H9 (cell line): ENCODE measurements at regions not wholly inside any gene's neighbourhood (a gene's known extent, or its start where the extent isn't known, plus 50 kb on each side); places are given as distances from the start of the nearest gene placed in this dataset.
A peak's percentile ranks its signal among the peaks of the same experiment; 100 is the strongest.

Source experiments
- DNase-seq: peaks from one replicate; pipeline ENCODE4 v3.0.0-alpha.2; 2017
- H2AFZ ChIP-seq: one replicate; pipeline ENCODE4 v1.6.1; 2013; ENCODE audit warnings: mild to moderate bottlenecking, low read length, control low read depth, moderate library complexity
- H2AK5ac ChIP-seq: 2 replicates; pipeline ENCODE4 v1.6.1; 2013; ENCODE audit warnings: low read length, control low read depth, mixed read lengths; ENCODE audit not compliant: insufficient read length
- H2BK120ac ChIP-seq: one replicate; pipeline ENCODE4 v1.6.1; 2013; ENCODE audit warnings: low read depth, mild to moderate bottlenecking, low read length, control low read depth, inconsistent platforms; ENCODE audit not compliant: poor library complexity, severe bottlenecking
- H2BK12ac ChIP-seq: 2 replicates; pipeline ENCODE4 v1.6.1; 2013; ENCODE audit warnings: low read length, control low read depth, mixed read lengths, low read depth; ENCODE audit not compliant: insufficient read length
- H2BK15ac ChIP-seq: 2 replicates; pipeline ENCODE4 v1.6.1; 2013; ENCODE audit warnings: low read depth, low read length, control low read depth
- H2BK20ac ChIP-seq: one replicate; pipeline ENCODE4 v1.6.1; 2013; ENCODE audit warnings: low read depth, mild to moderate bottlenecking, low read length, control low read depth, inconsistent platforms; ENCODE audit not compliant: poor library complexity, severe bottlenecking
- H2BK5ac ChIP-seq: 2 replicates; pipeline ENCODE4 v1.6.1; 2013; ENCODE audit warnings: low read length, control low read depth, mixed read lengths; ENCODE audit not compliant: insufficient read length
- H3K14ac ChIP-seq: 2 replicates; pipeline ENCODE4 v1.6.1; 2013; ENCODE audit warnings: low read length, control low read depth; ENCODE audit not compliant: insufficient read depth
- H3K18ac ChIP-seq: 2 replicates; pipeline ENCODE4 v1.6.1; 2013; ENCODE audit warnings: low read depth, mild to moderate bottlenecking, mixed read lengths, low read length, control low read depth; ENCODE audit not compliant: insufficient read length
- H3K23ac ChIP-seq: 2 replicates; pipeline ENCODE4 v1.6.1; 2013; ENCODE audit warnings: low read length, control low read depth, mixed read lengths, low read depth; ENCODE audit not compliant: insufficient read length
- H3K23me2 ChIP-seq: 2 replicates; pipeline ENCODE4 v1.6.1; 2013; ENCODE audit warnings: low read depth, mild to moderate bottlenecking, mixed read lengths, low read length, control low read depth; ENCODE audit not compliant: insufficient read length, poor library complexity, severe bottlenecking
- H3K27ac ChIP-seq: 2 replicates; pipeline ENCODE4 v1.5.1; 2013; ENCODE audit warnings: low read length, control low read depth, mixed read lengths, low read depth; ENCODE audit not compliant: insufficient read length
- H3K27me3 ChIP-seq: 2 replicates; pipeline ENCODE4 v1.6.1; 2013; ENCODE audit warnings: low read length, control low read depth, inconsistent platforms; ENCODE audit not compliant: insufficient read depth
- H3K4ac ChIP-seq: 2 replicates; pipeline ENCODE4 v1.6.1; 2013; ENCODE audit warnings: low read depth, mild to moderate bottlenecking, control low read depth, inconsistent platforms, low read length, moderate library complexity
- H3K4me1 ChIP-seq: 2 replicates; pipeline ENCODE4 v1.6.1; 2013; ENCODE audit warnings: low read length, control low read depth, inconsistent platforms; ENCODE audit not compliant: insufficient read depth
- H3K4me2 ChIP-seq: 2 replicates; pipeline ENCODE4 v1.6.1; 2013; ENCODE audit warnings: low read length, control low read depth, mixed read lengths; ENCODE audit not compliant: insufficient read length, insufficient read depth
- H3K56ac ChIP-seq: 2 replicates; pipeline ENCODE4 v1.6.1; 2013; ENCODE audit warnings: low read depth, mild to moderate bottlenecking, mixed read lengths, low read length, control low read depth; ENCODE audit not compliant: insufficient read length
- H3K79me1 ChIP-seq: 2 replicates; pipeline ENCODE4 v1.6.1; 2013; ENCODE audit warnings: low read depth, mild to moderate bottlenecking, moderate library complexity, low read length, control low read depth, inconsistent platforms; ENCODE audit not compliant: insufficient read depth, poor library complexity, severe bottlenecking
- H3K79me2 ChIP-seq: 2 replicates; pipeline ENCODE4 v1.6.1; 2013; ENCODE audit warnings: low read length, control low read depth, inconsistent platforms; ENCODE audit not compliant: insufficient read depth
- H3K9ac ChIP-seq: 2 replicates; pipeline ENCODE4 v1.6.1; 2013; ENCODE audit warnings: low read length, control low read depth, mixed read lengths; ENCODE audit not compliant: insufficient read length; ENCODE audit errors: extremely low read depth
- H3K9me3 ChIP-seq: one replicate; pipeline ENCODE4 v1.6.1; 2013; ENCODE audit warnings: low read depth, low read length, inconsistent platforms; ENCODE audit not compliant: control insufficient read depth
- H3T11ph ChIP-seq: one replicate; pipeline ENCODE4 v1.6.1; 2013; ENCODE audit warnings: mild to moderate bottlenecking, low read length, control low read depth, inconsistent platforms
- H4K20me1 ChIP-seq: one replicate; pipeline ENCODE4 v1.6.1; 2013; ENCODE audit not compliant: control insufficient read depth, insufficient read length, insufficient read depth
- H4K5ac ChIP-seq: 2 replicates; pipeline ENCODE4 v1.6.1; 2013; ENCODE audit warnings: low read depth, mild to moderate bottlenecking, mixed read lengths, low read length, control low read depth; ENCODE audit not compliant: insufficient read length
- H4K8ac ChIP-seq: replicated peaks from 2 replicates; pipeline ENCODE4 v1.6.1; 2013; ENCODE audit warnings: low read length, control low read depth, mixed read lengths, low read depth; ENCODE audit not compliant: insufficient read length
- H4K91ac ChIP-seq: 2 replicates; pipeline ENCODE4 v1.6.1; 2013; ENCODE audit warnings: low read depth, mild to moderate bottlenecking, moderate library complexity, mixed read lengths, low read length, control low read depth; ENCODE audit not compliant: insufficient read length
- H3K27ac Mint-ChIP-seq, 3 experiments: 2 replicates in 2 of 3; 3 replicates in 1 of 3; pipeline ENCODE4 v1.8.0; 2020 to 2021; ENCODE audit warnings: mixed read lengths in 3 of 3, mild to moderate bottlenecking in 1 of 3, moderate library complexity in 1 of 3
- H3K27me3 Mint-ChIP-seq: 2 replicates; pipeline ENCODE4 v1.8.0; 2021; ENCODE audit warnings: low read depth, mild to moderate bottlenecking, moderate library complexity, mixed read lengths
- H3K36me3 Mint-ChIP-seq, 3 experiments: 2 replicates in 2 of 3; 3 replicates in 1 of 3; pipeline ENCODE4 v1.8.0; 2020 to 2021; ENCODE audit warnings: low read depth in 3 of 3, mixed read lengths in 3 of 3; ENCODE audit not compliant: insufficient read depth in 1 of 3
- H3K4me1 Mint-ChIP-seq, 2 experiments: 2 replicates each; pipeline ENCODE4 v1.8.0; 2020; ENCODE audit warnings: mixed read lengths in 2 of 2
- H3K4me3 Mint-ChIP-seq, 2 experiments: 2 replicates in 1 of 2; 3 replicates in 1 of 2; pipeline ENCODE4 v1.8.0; 2020 to 2021; ENCODE audit warnings: mild to moderate bottlenecking in 2 of 2, mixed read lengths in 2 of 2, moderate library complexity in 1 of 2
- H3K9me3 Mint-ChIP-seq, 2 experiments: 2 replicates in 1 of 2; 3 replicates in 1 of 2; pipeline ENCODE4 v1.8.0; 2020; ENCODE audit warnings: mild to moderate bottlenecking in 2 of 2, mixed read lengths in 2 of 2, moderate library complexity in 1 of 2
- CTCF ChIP-seq: fragments of 200-600 bp; sonication (generic); conservative IDR thresholded peaks from 3 replicates; pipeline ENCODE4 v1.8.0; 2021; ENCODE audit warnings: antibody characterized with exemption, mild to moderate bottlenecking
- WGBS: extraction: QIAGEN DNeasy Blood & Tissue Kit; methylation state at CpG from one replicate; pipeline ENCODE4 v1.1.7; 2013; ENCODE audit warnings: missing lambda C conversion rate, low lambda C conversion rate, mixed read lengths; ENCODE audit not compliant: insufficient read length; ENCODE audit errors: extremely low coverage; 5-methylcytosine and 5-hydroxymethylcytosine counted together

- peak overlapping the region; percentile 56 for H2AFZ ChIP-seq
- no peak overlapping the region for H3K27ac ChIP-seq
- no peak overlapping the region for H3K4me3 Mint-ChIP-seq
- H4K8ac ChIP-seq, result no peak overlapping the region
- WGBS, result no CpG with 5 or more reads among the region's 1 CpG
- no peak for TF ChIP-seq CTCF
- peaks cover 2 to 8% (median 5%) of the 10 kb centered on the region in 3 experiments; a peak in 5 of 7 replicates for H3K36me3 Mint-ChIP-seq
- H3K23me2 ChIP-seq, result no peaks in the 10 kb centered on the region
- no peak overlapping the region for H4K91ac ChIP-seq
- no peak overlapping the region for H3K23ac ChIP-seq
- H2BK15ac ChIP-seq, result no peak overlapping the region
- H3K79me1 ChIP-seq, result no peaks in the 10 kb centered on the region
- peaks cover 29 to 31% of the 10 kb centered on the region in 2 experiments for H3K4me1 Mint-ChIP-seq
- H3K4ac ChIP-seq, result no peak overlapping the region
- H3K27me3 Mint-ChIP-seq, result no peaks in the 10 kb centered on the region
- H3K4me2 ChIP-seq, result no peak overlapping the region
- H3K27me3 ChIP-seq, result no peaks in the 10 kb centered on the region
- H2BK12ac ChIP-seq, result no peak overlapping the region
- H3K14ac ChIP-seq, result no peak overlapping the region
- H3K9ac ChIP-seq, result no peak overlapping the region
- H2BK20ac ChIP-seq, result peak overlapping the region; percentile 75
- no peak overlapping the region for H3K56ac ChIP-seq
- H3K27ac Mint-ChIP-seq, result peak overlapping the region in 1 of 3 experiments; percentile 88; a peak in 3 of 7 replicates
- H2BK120ac ChIP-seq, result no peak overlapping the region
- no peak overlapping the region for H2BK5ac ChIP-seq
- no peak overlapping the region for H3K18ac ChIP-seq
- H4K20me1 ChIP-seq, result no peaks in the 10 kb centered on the region
- H2AK5ac ChIP-seq, result no peak overlapping the region
- H3T11ph ChIP-seq, result no peak overlapping the region
- H3K79me2 ChIP-seq, result no peaks in the 10 kb centered on the region
- H4K5ac ChIP-seq, result no peak overlapping the region
- H3K9me3 ChIP-seq, result no peaks in the 10 kb centered on the region
- DNase-seq, result no peak
- peaks cover 3 to 9% of the 10 kb centered on the region in 2 experiments; a peak in 1 of 5 replicates for H3K9me3 Mint-ChIP-seq
- no peaks in the 10 kb centered on the region; the same call in 1 of the 2 replicates for H3K4me1 ChIP-seq
Measured at GRCh38 chr3:168653255-168653654, 557.5 kb upstream of the GOLIM4 start.
